Right kidney (tissue), 1 donor: ENCODE measurements at regions not wholly inside any gene's neighbourhood (a gene's known extent, or its start where the extent isn't known, plus 50 kb on each side); places are given as distances from the start of the nearest gene placed in this dataset.
"Not testable (repeated sequence)": the region's sequence is repeated elsewhere in the genome, so short reads cannot be mapped to it uniquely, and the experiment has no call there.

Experiments
- DNase-seq: peaks from one replicate; pipeline ENCODE4 v3.0.0-alpha.2; 2016

GRCh38 chrX:87236830-87237440 lies 280.7 kb upstream of the KLHL4 start:
- DNase-seq: no peak

GRCh38 chrX:87265518-87265917 lies 252.1 kb upstream of the KLHL4 start:
- no peak for DNase-seq

- no peak for DNase-seq
Observed at GRCh38 chrX:87272491-87272890, 245.1 kb upstream of the KLHL4 start.

- DNase-seq: no peak
Observed at GRCh38 chrX:87299563-87300160, 217.9 kb upstream of the KLHL4 start.

GRCh38 chrX:87310780-87311179 lies 206.8 kb upstream of the KLHL4 start:
- no peak for DNase-seq

- no peak for DNase-seq
Observed at GRCh38 chrX:87327267-87327666, 190.3 kb upstream of the KLHL4 start.

GRCh38 chrX:87337267-87337666 lies 180.3 kb upstream of the KLHL4 start:
- DNase-seq: no peak

- no peak for DNase-seq
Observed at GRCh38 chrX:87338510-87338909, 179.1 kb upstream of the KLHL4 start.

GRCh38 chrX:87370865-87371264 lies 146.7 kb upstream of the KLHL4 start:
- DNase-seq: no peak

- no peak for DNase-seq
Observed at GRCh38 chrX:87374324-87374723, 143.3 kb upstream of the KLHL4 start.

- no peak for DNase-seq
Observed at GRCh38 chrX:87376896-87377295, 140.7 kb upstream of the KLHL4 start.

GRCh38 chrX:87388381-87388780 lies 129.2 kb upstream of the KLHL4 start:
- DNase-seq: no peak

- DNase-seq: no peak
Observed at GRCh38 chrX:87391742-87392141, 125.9 kb upstream of the KLHL4 start.

- DNase-seq: no peak
Observed at GRCh38 chrX:87392369-87392768, 125.2 kb upstream of the KLHL4 start.

GRCh38 chrX:87397103-87397886 lies 120.3 kb upstream of the KLHL4 start:
- no peak for DNase-seq

- DNase-seq: no peak
Observed at GRCh38 chrX:87402256-87402655, 115.3 kb upstream of the KLHL4 start.

GRCh38 chrX:87403551-87403950 lies 114.1 kb upstream of the KLHL4 start:
- no peak for DNase-seq

GRCh38 chrX:87409113-87409841 lies 108.3 kb upstream of the KLHL4 start:
- DNase-seq: peak; percentile 29

- DNase-seq: no peak
Observed at GRCh38 chrX:87425618-87426017, 92.0 kb upstream of the KLHL4 start.

- no peak for DNase-seq
Observed at GRCh38 chrX:87434618-87435017, 83.0 kb upstream of the KLHL4 start.

- not testable (repeated sequence) for DNase-seq
Observed at GRCh38 chrX:87448613-87449012, 69.0 kb upstream of the KLHL4 start.

- not testable (repeated sequence) for DNase-seq
Observed at GRCh38 chrX:87465757-87466156, 51.8 kb upstream of the KLHL4 start.
